ENCODE measurements at regions not wholly inside any gene's neighbourhood (a gene's known extent, or its start where the extent isn't known, plus 50 kb on each side); places are given as distances from the start of the nearest gene placed in this dataset.

DNA sequence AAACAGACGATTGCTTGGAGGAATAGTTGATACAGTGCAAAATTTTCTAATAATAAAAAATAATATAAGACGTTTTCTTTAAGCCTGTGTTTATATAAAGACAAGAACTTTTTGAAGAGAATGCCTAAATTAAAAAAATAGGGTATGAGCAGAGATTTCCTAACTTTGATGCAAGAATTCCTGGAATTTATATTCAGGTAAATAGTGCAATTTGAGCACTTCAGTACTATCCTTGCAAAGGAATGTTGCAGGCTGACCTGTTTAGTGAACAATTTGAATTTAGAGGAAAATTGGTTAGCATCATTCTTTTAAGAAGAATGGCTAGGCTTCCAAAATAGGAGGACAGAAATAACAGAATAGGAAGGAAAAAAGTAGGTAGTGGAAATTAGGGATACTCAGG lies 1172.3 kb downstream of the HACE1 start:
- H3K36me3 ChIP-seq (replicated peaks in 1 of 2; ENCODE audit: control insufficient read depth in 1 of 2, insufficient read depth in 2 of 2, low read length in 2 of 2), result no peaks in the 10 kb centered on the region
- WGBS (ENCODE audit: low lambda C conversion rate), result 1% methylated on average over 2 of the region's 2 CpGs
- no peaks in the 10 kb centered on the region for H3K4me1 ChIP-seq (ENCODE audit: insufficient read depth, low read length)
- in situ Hi-C loops (cut with HindIII; ENCODE audit: extremely low pct_ligation_motif_present, low pct_unique_long_range_greater_than_20kb), result no loop called here
- H2AFZ ChIP-seq (ENCODE audit: low read length), result no peak overlapping the region
- ChIA-PET POLR2A (no interaction called here), CTCF (ENCODE audit: low intra/inter-chr PET ratio, low total read pairs) (no interaction called here)
- H3K9me3 ChIP-seq (ENCODE audit: low read length), result no peaks in the 10 kb centered on the region
- no peaks in the 10 kb centered on the region for H3K79me2 ChIP-seq (ENCODE audit: insufficient read depth, low read length)
- FAIRE-seq, result no peak
- intact Hi-C loops (cut with micrococcal nuclease; ENCODE audit: unreplicated experiment), result no loop called here
- no peaks in the 10 kb centered on the region for H4K20me1 ChIP-seq (ENCODE audit: insufficient read depth, low read length)
- no peak overlapping the region for H3K4me2 ChIP-seq (ENCODE audit: low read depth, low read length)
- H3K27me3 ChIP-seq (ENCODE audit: control insufficient read depth in 1 of 2, insufficient read depth in 2 of 2, low read length in 2 of 2), result no peaks in the 10 kb centered on the region
- H3K4me3 ChIP-seq (replicated peaks in 1 of 3; ENCODE audit: insufficient read depth in 1 of 3, low read depth in 2 of 3, low read length in 3 of 3), result no peak overlapping the region
- TF ChIP-seq ZNF800 (CRISPR knock-in tag; IDR thresholded peaks at IDR 0.05) (no peak), AKNA (CRISPR knock-in tag; IDR thresholded peaks at IDR 0.05; ENCODE audit: borderline replicate concordance) (no peak)
- no peak for ATAC-seq
- H3K27ac ChIP-seq (ENCODE audit: extremely low read length, insufficient read depth, low read length), result no peak overlapping the region
- no peak for DNase-seq (ENCODE audit: low spot score)
- no TSS peak for BruUV-seq (replicated peaks)
- no peak overlapping the region for H3K9ac ChIP-seq (ENCODE audit: insufficient read depth, low read depth, low read length)

All from HepG2 (cell line).